GM21447 (cell line): ENCODE measurements at regions not wholly inside any gene's neighbourhood (a gene's known extent, or its start where the extent isn't known, plus 50 kb on each side); places are given as distances from the start of the nearest gene placed in this dataset.

Experiments used
- ATAC-seq: cut with Tn5 transposase; IDR thresholded peaks from one replicate; pipeline ENCODE4 v1.9.1; 2021; ENCODE audit not compliant: unreplicated experiment

GRCh38 chr4:32745351-32745750 is 2025.2 kb downstream of the PCDH7 start:
- ATAC-seq, result no peak

DNA sequence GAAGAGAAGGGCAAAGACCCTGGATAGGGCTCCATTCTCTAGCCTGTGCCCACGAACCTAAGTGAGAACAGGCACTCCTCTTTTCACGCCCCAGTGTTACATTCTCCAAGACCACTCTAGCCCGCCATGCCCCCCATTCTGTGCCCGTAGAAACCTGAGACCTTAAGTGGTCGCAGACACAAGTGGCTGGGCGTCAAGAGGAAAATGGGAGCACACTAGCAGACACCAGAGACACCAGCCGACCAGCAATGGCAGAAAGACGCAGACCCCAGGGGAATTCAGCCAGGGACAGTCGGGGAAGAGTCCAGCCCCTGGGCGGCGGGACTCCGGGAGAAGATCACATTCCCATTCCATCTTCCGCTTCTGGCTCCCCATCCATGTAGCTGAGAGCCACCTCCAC is 2027.9 kb downstream of the PCDH7 start:
- no peak for ATAC-seq

DNA sequence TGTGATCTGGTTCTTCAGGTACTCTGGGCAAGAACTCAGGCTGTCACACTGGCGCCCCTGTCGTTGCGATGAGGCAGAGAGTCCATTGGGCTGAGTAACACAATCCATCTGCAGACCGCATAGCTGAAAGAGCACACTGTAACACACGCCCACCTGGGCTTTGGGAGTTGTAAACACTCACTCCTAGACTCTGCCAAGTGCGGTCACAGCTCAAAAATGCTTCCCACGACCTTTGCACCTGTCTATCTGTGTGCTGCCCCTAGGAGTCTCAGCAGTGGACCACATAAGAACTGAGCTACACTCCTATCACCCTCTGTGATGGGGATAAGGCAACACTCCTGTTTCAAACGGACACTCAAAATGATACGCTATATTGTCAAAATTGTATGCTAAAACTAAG is 2028.3 kb downstream of the PCDH7 start:
- no peak for ATAC-seq

GRCh38 chr4:32752962-32753361 is 2032.8 kb downstream of the PCDH7 start:
- ATAC-seq, result no peak

DNA sequence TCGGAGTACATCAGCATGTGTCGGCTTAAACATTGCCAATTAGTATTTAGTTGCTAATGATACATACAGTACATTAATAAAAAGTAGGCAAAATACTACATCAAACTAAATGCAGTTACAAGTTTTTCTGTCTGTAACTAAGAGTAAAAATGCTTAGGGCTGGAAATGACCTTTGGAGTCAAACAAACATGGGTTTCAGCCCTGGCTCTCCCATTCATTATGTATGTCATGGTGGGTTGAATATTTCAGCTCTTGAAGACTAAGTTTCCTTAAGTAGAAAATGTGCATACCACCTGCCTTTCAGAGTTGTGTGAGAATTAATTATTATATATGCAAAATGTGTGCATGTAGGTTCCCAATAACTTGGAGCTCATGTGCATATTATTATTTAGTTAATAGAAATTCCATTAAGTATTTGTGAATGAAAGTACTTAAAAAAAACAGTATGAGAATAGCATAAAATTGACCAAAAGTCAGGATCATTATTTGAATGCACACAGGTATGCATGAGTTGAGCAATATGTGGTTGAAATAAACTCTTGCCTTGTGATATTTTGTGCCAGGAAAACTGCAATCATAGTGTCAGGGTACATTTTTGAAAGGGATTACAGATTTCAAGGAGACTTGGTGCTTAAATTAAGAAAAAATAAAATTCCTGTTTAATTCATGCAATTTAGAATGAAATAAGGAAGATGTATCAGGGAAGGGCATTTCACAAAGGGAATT is 2048.7 kb downstream of the PCDH7 start:
- no peak for ATAC-seq

DNA sequence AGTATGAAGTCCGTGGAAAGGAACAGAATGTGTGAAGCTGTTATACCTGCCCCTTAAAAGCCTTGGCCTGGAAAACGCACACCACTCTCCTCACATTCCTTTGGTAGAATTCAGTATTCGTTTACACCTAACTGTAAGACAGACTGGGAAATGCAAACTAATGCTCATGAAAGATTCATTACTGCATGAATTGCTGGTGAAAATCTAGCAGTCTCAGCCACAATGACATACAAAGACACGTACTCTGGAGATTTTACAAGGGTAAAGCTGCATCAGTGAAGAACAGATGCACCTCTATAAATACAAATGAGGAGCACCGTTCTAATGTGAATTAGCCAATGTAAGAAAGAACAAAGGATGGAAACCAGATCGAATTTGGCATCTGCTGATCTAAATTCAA is 2051.3 kb downstream of the PCDH7 start:
- ATAC-seq, result no peak

GRCh38 chr4:32775049-32775448 is 2054.9 kb downstream of the PCDH7 start:
- no peak for ATAC-seq

DNA sequence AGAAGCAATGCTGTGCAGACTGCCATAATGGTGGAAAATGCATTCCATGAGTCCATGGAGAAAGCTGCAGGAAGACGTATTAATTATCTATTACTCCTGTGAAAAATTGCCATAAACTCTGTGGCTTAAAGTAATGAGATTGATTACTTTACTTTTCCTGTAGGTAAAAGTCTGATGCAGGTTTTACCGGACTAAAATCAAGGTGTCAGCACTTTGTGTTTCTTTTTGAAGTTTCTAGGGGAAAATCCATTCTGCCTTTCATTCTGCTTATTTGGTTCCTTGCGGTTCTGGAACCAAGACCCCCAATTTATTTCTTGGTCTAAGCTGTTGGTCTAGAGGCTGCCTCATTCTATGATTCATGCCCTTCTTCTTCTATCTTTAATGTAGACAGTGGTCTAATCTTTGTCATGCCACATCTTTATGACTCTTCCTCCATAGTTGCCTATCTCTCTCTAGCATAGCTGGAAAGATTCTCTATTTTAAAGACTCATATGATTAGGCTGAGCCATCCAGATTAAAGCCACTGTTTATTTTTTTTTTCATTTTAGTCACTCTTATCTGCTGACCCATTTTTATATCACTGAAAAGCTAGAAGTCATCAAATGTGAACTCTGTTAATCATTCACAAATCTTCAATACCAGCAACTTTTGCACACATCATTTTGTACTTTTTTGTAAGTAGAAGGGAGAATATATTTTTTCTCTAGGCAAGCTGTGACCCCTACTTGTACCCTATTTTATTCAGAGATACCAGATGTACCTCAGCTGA is 2056.4 kb downstream of the PCDH7 start:
- ATAC-seq, result no peak

DNA sequence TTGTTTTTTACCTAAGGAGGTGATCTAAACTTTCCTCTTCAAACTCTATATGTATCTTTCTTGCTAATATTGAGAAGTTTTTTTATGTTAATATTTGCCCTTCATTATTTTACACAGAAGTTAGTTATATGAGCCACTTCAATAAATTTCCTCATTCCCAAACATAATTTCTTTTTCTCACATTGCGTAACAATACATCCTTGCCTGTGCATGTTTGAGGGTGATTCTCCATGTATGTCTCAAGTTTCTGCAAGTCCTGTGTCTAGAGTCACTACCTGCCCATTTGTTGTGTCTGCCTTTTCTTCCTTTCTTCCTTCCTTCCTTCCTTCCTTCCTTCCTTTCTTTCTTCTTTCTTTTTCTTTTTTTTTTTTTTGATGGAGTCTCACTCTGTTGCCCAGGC is 2057.9 kb downstream of the PCDH7 start:
- ATAC-seq, result no peak

- no peak for ATAC-seq
These were observed 2058.8 kb downstream of the PCDH7 start for GRCh38 chr4:32778938-32779337.

- ATAC-seq, result no peak
These were observed 2068.9 kb downstream of the PCDH7 start for GRCh38 chr4:32789026-32789608.

GRCh38 chr4:32790803-32791202 is 2070.6 kb downstream of the PCDH7 start:
- no peak for ATAC-seq

- ATAC-seq, result no peak
These were observed 2078.4 kb downstream of the PCDH7 start for GRCh38 chr4:32798471-32799159.

GRCh38 chr4:32824336-32824735 is 2104.2 kb downstream of the PCDH7 start:
- ATAC-seq, result no peak

DNA sequence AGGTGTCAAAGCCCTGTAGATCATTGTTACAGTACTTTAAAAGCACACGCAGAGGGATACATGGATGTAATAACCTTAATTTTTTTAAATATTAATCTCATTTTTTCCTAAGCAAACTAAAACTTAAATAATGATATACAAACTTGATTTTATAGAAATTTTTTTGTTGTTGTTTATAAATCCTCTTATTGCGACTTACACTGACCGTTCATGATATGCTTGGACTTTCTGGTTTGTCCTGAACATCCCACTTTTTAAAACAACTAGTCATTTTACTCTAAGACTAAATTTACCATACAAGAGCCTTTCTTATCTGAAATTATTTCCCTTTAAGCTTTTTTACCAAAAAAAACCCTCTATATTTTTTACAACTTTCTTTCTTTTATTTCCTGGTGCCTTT is 2106.0 kb downstream of the PCDH7 start:
- ATAC-seq, result no peak

GRCh38 chr4:32830160-32830559 is 2110.0 kb downstream of the PCDH7 start:
- no peak for ATAC-seq

- ATAC-seq, result no peak
These were observed 2110.9 kb downstream of the PCDH7 start for GRCh38 chr4:32831104-32831503.

DNA sequence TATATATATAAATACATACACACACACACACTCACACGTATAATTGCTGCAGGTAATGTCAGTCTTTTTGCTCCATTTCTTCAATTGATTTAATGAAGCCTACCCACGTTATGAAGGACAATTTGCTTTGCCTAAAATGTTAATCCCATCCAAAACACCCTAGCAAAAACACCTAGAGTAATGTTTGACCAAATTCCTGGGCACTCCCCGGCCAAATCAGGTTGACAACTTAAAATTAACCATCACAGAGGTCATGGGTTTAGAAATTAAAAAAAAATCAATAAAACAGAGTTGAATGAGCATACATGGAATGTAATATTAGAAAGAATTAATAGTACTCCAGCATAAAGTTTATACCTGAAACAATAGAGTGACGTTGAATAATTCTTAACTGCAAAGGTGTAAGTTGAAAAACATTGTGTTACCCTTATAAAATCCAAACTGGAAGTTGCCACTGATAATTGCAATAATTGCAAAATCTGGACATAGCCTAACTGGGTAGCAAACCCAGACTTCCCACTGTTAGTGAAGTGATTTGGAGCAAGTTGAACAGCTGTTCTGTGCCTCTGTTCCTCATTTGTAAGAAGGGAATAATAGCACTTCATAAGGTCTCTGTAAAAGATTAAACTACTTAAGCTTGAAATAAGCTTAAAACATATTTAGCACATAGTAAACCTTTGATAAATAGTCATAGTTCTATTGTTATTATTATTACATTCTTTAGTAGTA is 2120.5 kb downstream of the PCDH7 start:
- ATAC-seq, result no peak

- no peak for ATAC-seq
These were observed 2121.0 kb downstream of the PCDH7 start for GRCh38 chr4:32841217-32841616.

GRCh38 chr4:32847461-32847860 is 2127.3 kb downstream of the PCDH7 start:
- ATAC-seq, result no peak

DNA sequence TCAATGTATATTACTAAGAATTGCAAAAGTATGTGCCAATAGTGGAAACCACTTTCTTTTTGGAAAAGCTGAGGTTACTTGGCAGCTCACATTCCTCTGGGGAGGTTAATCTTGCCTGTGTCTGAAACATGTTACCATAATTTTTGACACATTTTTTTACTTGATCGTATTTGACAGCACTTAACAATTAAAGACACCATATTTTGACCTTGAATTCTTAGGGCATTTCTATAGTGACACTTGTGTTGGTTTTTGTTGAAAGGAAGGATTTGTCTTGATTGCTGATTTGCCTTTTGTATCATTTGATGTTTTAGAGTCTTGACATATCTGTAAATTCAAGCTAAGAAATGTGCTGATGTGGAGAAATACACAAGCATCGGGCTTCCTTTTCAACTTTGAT is 2135.5 kb downstream of the PCDH7 start:
- ATAC-seq, result no peak
